Stomach (tissue), 8 donors: ENCODE measurements at regions not wholly inside any gene's neighbourhood (a gene's known extent, or its start where the extent isn't known, plus 50 kb on each side); places are given as distances from the start of the nearest gene placed in this dataset.

Source experiments
- DNase-seq, 2 donors: peaks; one replicate each; pipeline versions ENCODE4 v3.0.0 to v3.0.0-alpha.2; 2013 to 2019
- H3K27ac ChIP-seq, 5 donors: fragments of 200-600 bp in 4 of 5; sonication (generic) in 4 of 5; one replicate each; pipeline ENCODE4 v1.5.1; 2013 to 2019; ENCODE audit warnings: mild to moderate bottlenecking in 1 of 5, moderate library complexity in 1 of 5
- H3K27me3 ChIP-seq, 3 donors: fragments of 200-600 bp; sonication (generic); one replicate each; pipeline ENCODE4 v1.5.1; 2017 to 2019; ENCODE audit warnings: mixed run types in 1 of 3
- H3K36me3 ChIP-seq, 4 donors: fragments of 200-600 bp; sonication (generic); 1 replicate in 3 of 4; 2 replicates in 1 of 4; pipeline ENCODE4 v1.5.1; 2016 to 2019
- H3K4me1 ChIP-seq, 4 donors: fragments of 200-600 bp; sonication (generic); one replicate each; pipeline ENCODE4 v1.5.1; 2016 to 2019
- H3K4me3 ChIP-seq, 4 donors: fragments of 200-600 bp; sonication (generic) in 3 of 4; one replicate each; pipeline ENCODE4 v1.5.1; 2016 to 2019; ENCODE audit warnings: mild to moderate bottlenecking in 1 of 4
- H3K9me3 ChIP-seq, 4 donors: fragments of 200-600 bp; sonication (generic); one replicate each; pipeline ENCODE4 v1.5.1; 2016 to 2019
- EP300 ChIP-seq: sonication (generic); formaldehyde crosslinking; IDR thresholded peaks from one replicate; pipeline ENCODE4 v1.6.1; 2017; ENCODE audit warnings: antibody characterized with exemption
- POLR2A ChIP-seq, 4 donors: fragments of 450-650 bp; IDR thresholded peaks; one replicate each; pipeline ENCODE4 v1.6.1; 2016; ENCODE audit warnings: antibody characterized with exemption in 4 of 4, control low read depth in 2 of 4, mild to moderate bottlenecking in 1 of 4, moderate library complexity in 1 of 4
- POLR2AphosphoS5 ChIP-seq, 3 donors: sonication (generic); formaldehyde crosslinking; IDR thresholded peaks; one replicate each; pipeline ENCODE4 v1.6.1; 2016; ENCODE audit warnings: antibody characterized with exemption in 3 of 3
- WGBS, 5 donors: extraction: QIAGEN DNeasy Blood & Tissue Kit in 3 of 5; methylation state at CpG; one replicate each; pipeline versions ENCODE4 v1.1.5 to v1.1.7; 2013 to 2018; 5-methylcytosine and 5-hydroxymethylcytosine counted together
- intact Hi-C: fragments of 100-400 bp; cut with DNase I; formaldehyde crosslinking; loops from one replicate; pipeline ENCODE4 v1.15.1; 2023; ENCODE audit warnings: low total_unique reads
- TF ChIP-seq, protein P1 (sequence below), 7 experiments: fragments of 450-650 bp in 4 of 7; fragments of 200-600 bp in 3 of 7; sonication (generic) in 3 of 7; IDR thresholded peaks; one replicate each; pipeline ENCODE4 v1.5.1; 2016 to 2019; ENCODE audit warnings: antibody characterized with exemption in 7 of 7, control low read depth in 2 of 7, mild to moderate bottlenecking in 1 of 7
- donor health status: healthy with polysubstance abuse.
- donor health status: Bipolar disorder and iron deficiency.
- donor health status: healthy.

GRCh38 chr16:48447940-48448536, 62.8 kb upstream of the SIAH1 start:
- DNase-seq, result no peak
- TF ChIP-seq, protein P1, sequence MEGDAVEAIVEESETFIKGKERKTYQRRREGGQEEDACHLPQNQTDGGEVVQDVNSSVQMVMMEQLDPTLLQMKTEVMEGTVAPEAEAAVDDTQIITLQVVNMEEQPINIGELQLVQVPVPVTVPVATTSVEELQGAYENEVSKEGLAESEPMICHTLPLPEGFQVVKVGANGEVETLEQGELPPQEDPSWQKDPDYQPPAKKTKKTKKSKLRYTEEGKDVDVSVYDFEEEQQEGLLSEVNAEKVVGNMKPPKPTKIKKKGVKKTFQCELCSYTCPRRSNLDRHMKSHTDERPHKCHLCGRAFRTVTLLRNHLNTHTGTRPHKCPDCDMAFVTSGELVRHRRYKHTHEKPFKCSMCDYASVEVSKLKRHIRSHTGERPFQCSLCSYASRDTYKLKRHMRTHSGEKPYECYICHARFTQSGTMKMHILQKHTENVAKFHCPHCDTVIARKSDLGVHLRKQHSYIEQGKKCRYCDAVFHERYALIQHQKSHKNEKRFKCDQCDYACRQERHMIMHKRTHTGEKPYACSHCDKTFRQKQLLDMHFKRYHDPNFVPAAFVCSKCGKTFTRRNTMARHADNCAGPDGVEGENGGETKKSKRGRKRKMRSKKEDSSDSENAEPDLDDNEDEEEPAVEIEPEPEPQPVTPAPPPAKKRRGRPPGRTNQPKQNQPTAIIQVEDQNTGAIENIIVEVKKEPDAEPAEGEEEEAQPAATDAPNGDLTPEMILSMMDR (IDR thresholded peaks at IDR 0.05), result no peak
- TF ChIP-seq POLR2AphosphoS5 (IDR thresholded peaks at IDR 0.05) (no peak), POLR2A (IDR thresholded peaks at IDR 0.05) (no peak), EP300 (no peak)
- no peaks in the 10 kb centered on the region for H3K27me3 ChIP-seq
- no peaks in the 10 kb centered on the region for H3K9me3 ChIP-seq
- 58 to 76% (median 73%) methylated on average over 7 of the region's 7 CpGs for WGBS, 5 donors
- H3K36me3 ChIP-seq, result no peaks in the 10 kb centered on the region
- no peak overlapping the region for H3K27ac ChIP-seq
- intact Hi-C loops, result no loop called here
- H3K4me1 ChIP-seq, result peaks cover 0 to 8% (median 2%) of the 10 kb centered on the region in 4 donors
- H3K4me3 ChIP-seq, result no peak overlapping the region

- intact Hi-C loops, result no loop called here
- Histone ChIP-seq H3K36me3 (no peaks in the 10 kb centered on the region), H3K4me3 (no peak overlapping the region), H3K27me3 (no peaks in the 10 kb centered on the region), H3K9me3 (no peaks in the 10 kb centered on the region), H3K27ac (no peak overlapping the region), H3K4me1 (peaks cover 0 to 8% (median 2%) of the 10 kb centered on the region in 4 donors)
- WGBS, 5 donors, result 91 to 96% (median 92%) methylated on average over 8 of the region's 8 CpGs
- TF ChIP-seq POLR2AphosphoS5 (IDR thresholded peaks at IDR 0.05), result no peak
- TF ChIP-seq EP300, result no peak
- TF ChIP-seq, protein P1 (IDR thresholded peaks at IDR 0.05), result no peak
- TF ChIP-seq POLR2A (IDR thresholded peaks at IDR 0.05), result no peak
- no peak for DNase-seq
Observed at GRCh38 chr16:48447428-48447827, 62.2 kb upstream of the SIAH1 start.

GRCh38 chr16:48446534-48446920, 61.3 kb upstream of the SIAH1 start:
- Histone ChIP-seq H3K4me1 (peaks cover 0 to 8% (median 2%) of the 10 kb centered on the region in 4 donors), H3K9me3 (no peaks in the 10 kb centered on the region), H3K36me3 (no peaks in the 10 kb centered on the region), H3K4me3 (no peak overlapping the region), H3K27me3 (no peaks in the 10 kb centered on the region), H3K27ac (no peak overlapping the region)
- no peak for DNase-seq
- intact Hi-C loops, result no loop called here
- TF ChIP-seq, protein P1 (IDR thresholded peaks at IDR 0.05), result no peak
- TF ChIP-seq EP300 (no peak), POLR2AphosphoS5 (IDR thresholded peaks at IDR 0.05) (no peak), POLR2A (IDR thresholded peaks at IDR 0.05) (no peak)
- 72 to 90% (median 75%) methylated on average over 5 of the region's 5 CpGs for WGBS, 5 donors

- peaks cover 0 to 8% (median 2%) of the 10 kb centered on the region in 4 donors for H3K4me1 ChIP-seq
- TF ChIP-seq POLR2A (IDR thresholded peaks at IDR 0.05), result no peak
- no peak for TF ChIP-seq POLR2AphosphoS5 (IDR thresholded peaks at IDR 0.05)
- TF ChIP-seq, protein P1 (IDR thresholded peaks at IDR 0.05), result no peak
- no peak for TF ChIP-seq EP300
- no peak overlapping the region for H3K4me3 ChIP-seq
- no peak for DNase-seq
- 86 to 93% (median 92%) methylated on average over 8 of the region's 8 CpGs for WGBS, 5 donors
- intact Hi-C loops, result no loop called here
- H3K36me3 ChIP-seq, result no peaks in the 10 kb centered on the region
- H3K27me3 ChIP-seq, result no peaks in the 10 kb centered on the region
- peak overlapping the region in 1 of 5 donors; percentile 68 for H3K27ac ChIP-seq
- no peaks in the 10 kb centered on the region for H3K9me3 ChIP-seq
Observed at GRCh38 chr16:48445782-48446533, 60.7 kb upstream of the SIAH1 start.
